ENCODE measurements at regions not wholly inside any gene's neighbourhood (a gene's known extent, or its start where the extent isn't known, plus 50 kb on each side); places are given as distances from the start of the nearest gene placed in this dataset.

DNA sequence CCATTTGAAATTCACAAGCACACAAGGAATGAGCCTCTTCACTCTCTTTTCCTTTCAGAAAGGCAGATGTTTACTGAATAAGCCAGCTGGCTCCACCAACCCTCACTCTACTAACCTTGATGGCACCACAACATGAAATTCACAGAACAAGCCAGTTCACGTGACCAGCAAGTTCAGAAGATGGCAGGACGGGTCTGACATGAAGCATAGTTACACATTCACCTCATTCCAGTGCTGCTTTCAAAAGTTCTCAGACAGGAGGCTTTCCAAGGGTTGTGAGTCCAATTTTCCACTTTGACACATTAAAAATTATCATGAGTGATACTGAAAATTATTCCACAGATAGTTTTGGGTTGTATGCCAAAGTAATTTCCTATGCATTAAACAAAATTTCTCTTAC is 74.2 kb upstream of the MBOAT2 start:
- DNase-seq, result no peak

DNA sequence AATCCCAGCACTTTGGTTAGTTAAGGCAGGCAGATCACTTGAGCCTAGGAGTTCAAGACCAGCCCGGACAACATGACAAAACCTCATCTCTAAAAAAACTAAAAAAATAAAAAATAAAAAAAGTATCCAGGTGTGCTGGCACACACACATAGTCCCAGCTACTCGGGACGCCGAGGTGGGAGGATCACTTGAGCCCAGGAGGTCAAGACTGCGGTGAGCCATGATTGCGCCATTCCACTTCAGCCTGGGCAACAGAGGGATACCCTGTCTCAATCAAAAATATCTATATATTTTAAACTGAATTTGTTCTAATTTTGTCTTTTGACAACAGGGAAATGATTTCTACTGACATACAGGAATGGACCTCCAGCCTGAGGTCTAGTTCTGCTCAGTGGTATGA is 73.3 kb upstream of the MBOAT2 start:
- DNase-seq, result no peak

DNA sequence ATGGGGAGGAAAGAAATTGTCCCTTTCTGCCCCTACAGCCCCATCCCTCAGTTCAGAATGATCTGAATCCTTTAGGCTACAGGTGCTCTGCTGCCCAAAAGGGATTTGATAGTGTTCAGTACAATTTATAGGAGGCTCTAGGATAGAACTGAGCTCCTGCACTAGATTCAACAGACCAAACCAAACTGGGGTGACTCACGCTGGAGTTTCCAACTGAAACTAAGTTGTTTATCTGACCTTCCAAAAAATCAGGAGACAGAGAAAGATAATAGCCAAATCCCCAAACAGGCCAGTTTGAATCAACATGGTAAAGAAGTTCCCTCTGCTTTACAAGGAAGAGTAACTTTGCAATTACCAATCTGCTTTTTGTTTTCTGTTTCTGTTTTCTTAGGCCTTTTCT is 72.7 kb upstream of the MBOAT2 start:
- no peak for DNase-seq

DNA sequence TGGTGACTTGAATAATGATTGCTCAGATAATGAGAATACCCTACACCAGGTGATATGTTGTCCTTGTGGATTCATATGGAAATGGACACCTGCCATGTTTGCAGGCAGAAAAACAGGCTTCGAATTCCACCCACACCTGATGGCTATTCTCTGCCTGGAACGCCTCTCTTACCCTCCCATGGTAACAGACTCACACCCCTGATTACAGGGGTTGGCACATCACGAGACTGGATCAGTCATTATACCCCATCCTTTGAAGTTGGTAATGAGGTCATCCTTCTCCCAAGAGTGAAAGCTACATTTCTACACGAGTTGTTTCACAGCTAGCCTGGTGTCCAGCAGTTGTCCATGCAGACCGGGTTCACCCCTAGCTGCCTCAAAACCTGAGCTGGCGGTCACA is 71.4 kb upstream of the MBOAT2 start:
- DNase-seq, result no peak

DNA sequence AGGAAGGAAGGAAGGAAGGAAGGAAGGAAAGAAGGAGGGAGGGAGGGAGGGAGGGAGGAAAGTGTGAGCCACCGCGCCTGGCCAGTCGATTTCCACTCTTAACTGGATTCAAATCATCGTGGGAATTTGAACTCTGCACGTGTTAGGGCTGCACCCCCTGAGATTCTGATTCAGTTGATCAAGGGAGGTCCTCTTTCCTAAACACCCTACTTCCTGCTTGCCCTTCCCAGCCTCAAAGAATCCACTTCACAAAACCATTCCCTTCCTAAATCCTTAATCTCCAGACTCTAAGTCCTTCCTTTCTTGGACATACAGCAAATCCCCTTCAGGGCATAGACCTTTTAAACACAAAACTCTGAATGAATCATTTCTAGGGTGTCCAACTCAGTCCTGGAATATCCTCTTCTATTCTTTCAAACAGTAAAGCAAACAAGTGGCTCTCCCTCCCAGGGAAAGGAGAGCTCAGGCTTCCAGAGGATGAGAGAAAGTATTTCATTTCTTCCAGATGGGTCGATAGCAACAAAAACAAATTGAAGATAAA is 68.2 kb upstream of the MBOAT2 start:
- DNase-seq, result no peak

DNA sequence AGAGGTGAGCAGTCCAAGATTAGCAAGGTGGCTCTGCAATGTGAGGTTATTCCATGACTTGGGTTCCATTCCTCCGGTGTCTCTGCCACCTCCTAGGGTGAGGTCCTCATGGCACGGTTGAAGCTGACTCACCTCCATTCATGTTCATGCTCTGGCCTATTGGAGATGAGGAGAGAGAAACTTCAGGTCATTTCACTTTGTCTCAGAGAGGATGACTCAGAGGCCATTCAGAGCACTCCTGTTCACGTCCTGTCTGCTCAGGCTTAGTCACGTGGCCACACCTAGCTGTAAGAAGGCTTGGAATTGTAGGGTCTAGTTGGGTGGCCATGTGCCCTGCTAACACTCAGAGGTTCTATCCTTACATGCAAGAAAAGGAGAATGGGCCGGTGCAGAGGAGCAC is 67.5 kb upstream of the MBOAT2 start:
- no peak for DNase-seq

DNA sequence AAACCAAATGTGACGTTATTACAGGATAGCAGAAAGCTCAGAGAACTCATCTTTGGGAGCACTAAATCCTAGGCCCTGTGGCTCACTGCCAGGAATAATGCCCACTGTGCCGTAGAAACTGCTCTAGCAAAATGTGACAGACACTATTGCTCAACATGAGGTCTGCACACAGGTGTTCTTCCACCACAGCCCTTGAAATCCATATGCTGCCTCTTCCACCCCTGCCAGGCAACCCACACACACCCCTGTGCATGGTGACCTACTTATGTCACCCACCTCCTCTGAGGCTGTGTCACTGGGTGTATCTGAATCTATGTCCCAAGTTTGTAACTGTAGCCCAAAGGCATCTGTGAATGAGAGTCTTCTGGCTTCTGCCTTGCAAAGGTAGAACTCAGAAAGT is 66.1 kb upstream of the MBOAT2 start:
- no peak for DNase-seq

DNA sequence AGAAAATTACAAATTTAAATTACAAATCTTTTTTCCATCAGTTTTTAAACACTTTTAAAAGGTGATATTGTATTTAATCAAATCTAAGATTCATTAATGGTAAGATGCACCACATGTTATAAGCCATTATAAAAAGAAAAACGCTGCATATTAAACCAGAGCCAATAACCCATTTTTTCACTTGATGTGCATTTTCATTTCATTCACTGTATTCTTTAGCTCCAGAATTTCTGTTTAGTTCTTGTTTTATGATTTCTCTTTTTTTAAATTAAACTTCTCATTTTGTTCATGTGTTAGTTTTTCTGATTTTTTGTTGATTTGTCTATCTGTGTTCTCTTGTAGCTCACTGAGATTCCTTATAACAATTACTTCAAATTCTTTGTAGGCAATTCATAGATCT is 62.4 kb upstream of the MBOAT2 start:
- no peak for DNase-seq

DNA sequence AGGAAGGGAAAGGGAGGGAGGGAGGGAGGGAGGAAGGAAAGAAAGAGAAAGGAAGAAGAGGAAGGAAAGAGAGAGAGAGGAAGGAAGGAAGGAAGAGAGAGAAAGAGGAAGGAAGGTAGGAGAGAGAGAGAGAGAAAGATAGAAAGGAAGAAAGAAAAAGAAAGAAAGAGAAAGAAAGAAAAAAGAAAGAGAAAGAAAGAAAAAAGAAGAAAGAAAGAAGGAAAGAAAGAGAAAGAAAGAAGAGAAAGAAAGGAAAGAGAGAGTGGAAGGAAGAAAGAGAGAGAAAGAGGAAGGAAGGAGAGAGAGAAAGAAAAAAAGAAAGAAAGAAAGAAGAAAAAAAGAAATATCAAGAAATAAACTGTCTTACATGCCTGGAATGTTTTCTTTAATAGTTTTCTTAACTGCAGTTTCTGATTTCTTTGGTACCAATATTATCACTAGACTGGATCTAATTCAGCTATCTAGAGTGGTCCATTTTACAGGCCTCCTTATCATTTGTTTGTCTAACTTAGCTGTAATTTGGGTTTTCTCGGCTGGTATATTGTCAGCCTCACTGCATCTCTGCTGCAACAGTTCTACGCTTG is 59.6 kb upstream of the MBOAT2 start:
- no peak for DNase-seq

DNA sequence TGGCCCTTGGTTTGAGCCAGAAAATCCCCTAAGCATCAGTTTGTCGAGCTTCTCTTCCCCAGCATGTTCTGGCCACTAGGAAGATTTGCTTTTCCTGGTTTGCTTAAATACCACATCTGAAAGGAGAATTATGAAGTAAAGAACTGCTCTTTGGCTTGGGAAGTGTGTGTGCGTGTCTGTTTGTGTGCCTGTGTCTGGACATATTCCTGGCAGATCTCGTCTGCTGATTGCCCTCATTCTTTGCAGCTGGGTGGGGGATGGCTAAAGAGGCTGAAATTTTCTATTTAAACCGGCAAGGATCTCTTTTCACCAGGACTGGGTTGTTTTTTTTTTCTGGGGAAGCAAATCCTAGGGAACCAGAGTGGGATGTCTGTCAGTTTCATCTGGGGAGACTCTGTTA is 57.3 kb upstream of the MBOAT2 start:
- no peak for DNase-seq

DNA sequence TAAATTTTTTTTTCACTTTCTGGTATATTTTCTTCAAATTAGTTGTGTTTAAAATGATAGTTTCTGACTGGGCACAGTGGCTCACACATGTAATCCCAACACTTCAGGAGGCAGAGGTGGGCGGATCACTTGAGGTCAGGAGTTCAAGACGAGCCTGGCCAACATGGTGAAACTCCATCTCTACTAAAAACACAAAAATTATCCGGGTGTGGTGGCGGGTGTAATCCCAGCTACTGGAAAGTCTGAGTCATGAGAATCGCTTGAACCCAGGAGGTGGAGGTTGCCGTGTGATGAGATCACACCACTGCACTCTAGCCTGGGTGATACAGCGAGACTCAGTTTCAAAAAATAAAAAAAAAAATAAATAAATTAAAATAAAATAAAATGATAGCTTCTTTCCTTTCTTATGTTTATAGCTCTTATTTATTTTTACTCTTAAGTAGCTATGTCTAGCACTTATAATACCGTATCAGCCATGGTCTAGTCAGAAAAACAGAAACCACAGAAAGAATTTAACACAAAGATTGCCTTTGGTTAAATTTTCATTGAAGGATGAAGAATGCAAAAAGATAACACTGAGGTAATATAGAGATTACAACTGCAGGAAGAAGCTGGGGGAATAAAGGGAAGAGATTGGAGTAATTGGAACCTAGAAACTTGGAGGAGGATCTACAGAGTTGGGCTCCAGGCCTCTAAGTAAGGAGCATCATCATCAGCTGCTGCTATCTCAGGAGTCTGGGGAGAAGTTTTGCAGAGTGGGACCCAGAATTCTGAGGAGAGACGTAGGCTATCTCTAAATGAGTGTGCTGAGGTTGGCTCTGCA is 54.7 kb upstream of the MBOAT2 start:
- no peak for DNase-seq

DNA sequence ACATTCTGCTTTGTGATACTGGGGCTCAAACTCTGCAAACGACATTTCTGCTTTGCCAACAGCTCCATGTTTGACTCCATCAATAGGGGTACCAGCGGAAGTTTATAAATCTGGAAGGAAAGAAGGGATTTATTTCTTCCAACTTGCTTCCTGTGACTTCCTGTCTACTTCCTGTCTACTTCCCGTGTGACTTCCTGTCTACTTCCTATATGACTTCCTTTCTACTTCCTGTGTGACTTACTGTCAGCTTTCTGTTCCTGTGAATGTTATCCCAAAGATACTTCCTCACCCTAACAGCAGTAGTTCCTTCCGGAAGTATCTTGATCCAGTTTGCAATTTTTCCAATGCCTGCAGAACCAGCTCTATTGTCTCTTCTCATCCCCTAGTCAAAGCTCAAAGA is 52.0 kb upstream of the MBOAT2 start:
- DNase-seq, result no peak

DNA sequence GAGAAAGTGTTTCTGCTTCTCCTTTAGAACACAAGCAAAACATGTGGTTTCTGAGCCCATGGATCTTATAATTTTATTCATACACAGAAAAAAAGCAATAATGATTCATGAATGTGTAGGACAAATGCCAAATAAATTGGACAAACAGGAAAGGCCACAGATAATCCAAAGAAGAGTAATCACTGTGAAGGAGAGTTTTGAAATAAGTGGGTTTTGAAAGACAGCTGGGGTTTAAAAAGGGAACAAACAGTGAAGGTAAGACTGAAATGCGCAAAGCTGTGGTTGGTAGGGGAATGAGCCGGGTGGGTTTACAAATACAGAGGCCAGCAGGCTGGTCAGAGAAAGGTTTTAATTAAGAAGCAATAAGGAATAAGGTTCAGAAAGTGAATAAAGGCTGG is 50.0 kb upstream of the MBOAT2 start:
- DNase-seq, result no peak

Measured in stimulated activated CD4-positive, alpha-beta T cell treated with anti-CD3 and anti-CD28 coated beads, Interleukin-2, amount 100 ng/mL, for 24 hours (primary cell).